Endothelial cell of umbilical vein (primary cell): ENCODE measurements at regions not wholly inside any gene's neighbourhood (a gene's known extent, or its start where the extent isn't known, plus 50 kb on each side); places are given as distances from the start of the nearest gene placed in this dataset.

Experiments
- BruUV-seq: library from RNA; stranded (reverse); fragments of 400-500 nt; replicated peaks from 2 replicates; lab custom pipeline; 2021; lab: Mats Ljungman, UMichigan
- CTCF ChIA-PET: fragments of 300-600, 350-600 bp; sonication (Branson Sonifier 250); formaldehyde crosslinking; loops from one replicate; lab custom pipeline; 2021; ENCODE audit warnings: antibody characterized with exemption, inconsistent platforms; lab: Charles Lee
- POLR2A ChIA-PET: fragments of 300-600, 350-600 bp; sonication (Branson Sonifier 250); formaldehyde crosslinking; loops from one replicate; lab custom pipeline; 2021; ENCODE audit warnings: antibody characterized with exemption, inconsistent platforms; lab: Charles Lee
- DNase-seq: peaks from one replicate; pipeline ENCODE4 v3.0.0-alpha.2; 2011; ENCODE audit warnings: low read depth, low spot score
- FAIRE-seq: peaks from 2 replicates; lab custom pipeline; 2011; peaks lifted over from hg19 to GRCh38; lab: Jason Lieb, UNC
- H2AFZ ChIP-seq: 2 replicates; pipeline ENCODE4 v1.6.0; 2012; ENCODE audit warnings: low read depth, low read length, control low read depth, inconsistent platforms
- H3K27ac ChIP-seq: 2 replicates; pipeline ENCODE4 v1.5.1; 2011; ENCODE audit warnings: low read depth, mild to moderate bottlenecking, control low read depth, low read length, moderate library complexity; ENCODE audit not compliant: insufficient read depth
- H3K27me3 ChIP-seq, 2 experiments: 2 replicates each; pipeline versions ENCODE4 v1.6.0 to v1.6.1; 2011; ENCODE audit warnings: low read length in 2 of 2, mixed read lengths in 1 of 2; ENCODE audit not compliant: control insufficient read depth in 2 of 2, insufficient read depth in 2 of 2
- H3K36me3 ChIP-seq, 2 experiments: 2 replicates in 1 of 2; 3 replicates in 1 of 2; pipeline ENCODE4 v1.5.1; 2011; ENCODE audit warnings: low read length in 2 of 2, mild to moderate bottlenecking in 1 of 2, moderate library complexity in 1 of 2; ENCODE audit not compliant: control insufficient read depth in 2 of 2, insufficient read depth in 2 of 2; ENCODE audit errors: extremely low read depth in 1 of 2
- H3K4me1 ChIP-seq: 3 replicates; pipeline ENCODE4 v1.5.1; 2011; ENCODE audit warnings: mild to moderate bottlenecking, low read length; ENCODE audit not compliant: control insufficient read depth, insufficient read depth; ENCODE audit errors: extremely low read depth
- H3K4me2 ChIP-seq: 2 replicates; pipeline ENCODE4 v1.6.1; 2011; ENCODE audit warnings: low read length, control low read depth, mixed read lengths; ENCODE audit not compliant: insufficient read depth
- H3K4me3 ChIP-seq, 3 experiments: fragments of 200-600 bp in 1 of 3; sonication (generic), shearing (Covaris generic) in 1 of 3; replicated peaks in 1 of 3; 2 replicates each; pipeline ENCODE4 v1.5.1; 2011 to 2016; ENCODE audit warnings: control low read depth in 3 of 3, low read length in 3 of 3, mild to moderate bottlenecking in 2 of 3, inconsistent platforms in 1 of 3, low read depth in 1 of 3, moderate library complexity in 1 of 3; ENCODE audit not compliant: insufficient read depth in 1 of 3
- H3K79me2 ChIP-seq: 2 replicates; pipeline ENCODE4 v1.6.0; 2012; ENCODE audit warnings: low read length, inconsistent platforms; ENCODE audit not compliant: control insufficient read depth, insufficient read depth
- H3K9ac ChIP-seq: replicated peaks from 2 replicates; pipeline ENCODE3; 2011; ENCODE audit warnings: low read length, control low read depth; ENCODE audit not compliant: insufficient read depth; ENCODE audit errors: extremely low read depth
- H3K9me1 ChIP-seq: replicated peaks from 3 replicates; pipeline ENCODE4 v1.6.0; 2011; ENCODE audit warnings: mild to moderate bottlenecking, low read length; ENCODE audit not compliant: control insufficient read depth, insufficient read depth; ENCODE audit errors: extremely low read depth
- H3K9me3 ChIP-seq: replicated peaks from 2 replicates; pipeline ENCODE4 v1.5.1; 2012; ENCODE audit warnings: low read length, inconsistent platforms; ENCODE audit not compliant: control insufficient read depth, insufficient read depth
- H4K20me1 ChIP-seq: replicated peaks from 2 replicates; pipeline ENCODE3; 2011; ENCODE audit warnings: mild to moderate bottlenecking, low read length; ENCODE audit not compliant: control insufficient read depth, insufficient read depth; ENCODE audit errors: extremely low read depth
- EZH2 ChIP-seq: IDR thresholded peaks from 2 replicates; pipeline ENCODE4 v1.6.1; 2012; ENCODE audit warnings: borderline replicate concordance, low read depth, mild to moderate bottlenecking, moderate library complexity, low read length, inconsistent platforms; ENCODE audit not compliant: severe bottlenecking
- FOS ChIP-seq: IDR thresholded peaks from 2 replicates; pipeline ENCODE4 v1.6.1; 2011; ENCODE audit warnings: mild to moderate bottlenecking, low read length, moderate library complexity, borderline replicate concordance; ENCODE audit not compliant: insufficient read depth
- GATA2 ChIP-seq: IDR thresholded peaks from 2 replicates; pipeline ENCODE4 v1.7.0; 2011; ENCODE audit warnings: low read depth, mild to moderate bottlenecking, moderate library complexity, mixed read lengths, low read length; ENCODE audit not compliant: insufficient read length, insufficient read depth
- JUN ChIP-seq: IDR thresholded peaks from 2 replicates; pipeline ENCODE4 v1.6.1; 2011; ENCODE audit warnings: borderline replicate concordance, low read depth; ENCODE audit not compliant: insufficient read length, insufficient read depth
- MYC ChIP-seq: IDR thresholded peaks from one replicate; pipeline ENCODE4 v1.6.1; 2011; ENCODE audit warnings: mild to moderate bottlenecking, low read depth, low read length
- POLR2A ChIP-seq: IDR thresholded peaks from 2 replicates; pipeline ENCODE4 v1.6.1; 2012; ENCODE audit warnings: low read depth, mild to moderate bottlenecking, control low read depth, low read length
- POLR2AphosphoS5 ChIP-seq: IDR thresholded peaks from 2 replicates; pipeline ENCODE4 v1.6.1; 2012; ENCODE audit warnings: low read depth, mild to moderate bottlenecking, control low read depth, low read length, moderate library complexity; ENCODE audit not compliant: insufficient read depth
- dilution Hi-C: fragments of 300-500 bp; cut with MboI; formaldehyde crosslinking; loops from one replicate; pipeline ENCODE4 v1.15.0; 2019; ENCODE audit warnings: low sequenced_read_pairs; ENCODE audit not compliant: extremely low pct_ligation_motif_present
- intact Hi-C: fragments of 100-400 bp; cut with micrococcal nuclease; formaldehyde crosslinking; loops from one replicate; pipeline ENCODE4 v1.10.0; 2022
- TF ChIP-seq, protein P1 (sequence below): IDR thresholded peaks from 2 replicates; pipeline ENCODE4 v1.6.1; 2011; ENCODE audit not compliant: insufficient read depth, insufficient read length
- TF ChIP-seq, protein P2 (sequence below), 2 donors: IDR thresholded peaks; 1 replicate in 1 of 2; 2 replicates in 1 of 2; pipeline ENCODE4 v1.5.1; 2011; ENCODE audit warnings: low read length in 2 of 2, mild to moderate bottlenecking in 2 of 2, moderate library complexity in 2 of 2, control low read depth in 1 of 2, inconsistent platforms in 1 of 2, low read depth in 1 of 2; ENCODE audit not compliant: insufficient read depth in 1 of 2; ENCODE audit errors: extremely low read depth in 1 of 2

DNA sequence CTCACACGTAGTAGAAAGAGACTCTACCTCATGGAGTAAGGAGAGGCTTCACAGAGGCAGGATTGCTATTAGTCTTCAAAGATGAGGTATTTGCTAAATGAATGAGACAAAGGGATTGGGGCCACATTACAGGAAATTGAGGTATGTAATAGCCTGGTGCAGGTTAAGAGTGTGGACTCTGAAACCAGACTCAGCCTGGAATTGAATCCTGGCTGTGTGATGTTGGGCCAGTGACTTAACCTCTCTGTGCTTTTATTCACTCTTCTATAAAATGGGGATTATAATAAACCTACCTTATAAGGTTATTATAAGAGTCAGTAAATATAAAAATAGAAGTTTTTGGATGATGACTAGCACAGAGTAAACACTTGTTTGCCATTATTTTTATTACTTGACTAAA, 64.7 kb upstream of the ATRNL1 start:
- no peak for TF ChIP-seq POLR2A
- TF ChIP-seq, protein P1, sequence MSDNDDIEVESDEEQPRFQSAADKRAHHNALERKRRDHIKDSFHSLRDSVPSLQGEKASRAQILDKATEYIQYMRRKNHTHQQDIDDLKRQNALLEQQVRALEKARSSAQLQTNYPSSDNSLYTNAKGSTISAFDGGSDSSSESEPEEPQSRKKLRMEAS: no peak
- TF ChIP-seq GATA2: no peak
- TF ChIP-seq MYC: no peak
- TF ChIP-seq, protein P2, sequence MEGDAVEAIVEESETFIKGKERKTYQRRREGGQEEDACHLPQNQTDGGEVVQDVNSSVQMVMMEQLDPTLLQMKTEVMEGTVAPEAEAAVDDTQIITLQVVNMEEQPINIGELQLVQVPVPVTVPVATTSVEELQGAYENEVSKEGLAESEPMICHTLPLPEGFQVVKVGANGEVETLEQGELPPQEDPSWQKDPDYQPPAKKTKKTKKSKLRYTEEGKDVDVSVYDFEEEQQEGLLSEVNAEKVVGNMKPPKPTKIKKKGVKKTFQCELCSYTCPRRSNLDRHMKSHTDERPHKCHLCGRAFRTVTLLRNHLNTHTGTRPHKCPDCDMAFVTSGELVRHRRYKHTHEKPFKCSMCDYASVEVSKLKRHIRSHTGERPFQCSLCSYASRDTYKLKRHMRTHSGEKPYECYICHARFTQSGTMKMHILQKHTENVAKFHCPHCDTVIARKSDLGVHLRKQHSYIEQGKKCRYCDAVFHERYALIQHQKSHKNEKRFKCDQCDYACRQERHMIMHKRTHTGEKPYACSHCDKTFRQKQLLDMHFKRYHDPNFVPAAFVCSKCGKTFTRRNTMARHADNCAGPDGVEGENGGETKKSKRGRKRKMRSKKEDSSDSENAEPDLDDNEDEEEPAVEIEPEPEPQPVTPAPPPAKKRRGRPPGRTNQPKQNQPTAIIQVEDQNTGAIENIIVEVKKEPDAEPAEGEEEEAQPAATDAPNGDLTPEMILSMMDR (IDR thresholded peaks at IDR 0.05; ENCODE audit: extremely low read depth in 1 of 2, insufficient read depth in 1 of 2, low read depth in 1 of 2, low read length in 2 of 2): no peak
- TF ChIP-seq EZH2: no peak
- no peak for TF ChIP-seq FOS
- no peak for TF ChIP-seq POLR2AphosphoS5
- no peak for TF ChIP-seq JUN
- ChIA-PET POLR2A (no interaction called here), CTCF (no interaction called here)
- Histone ChIP-seq H3K79me2 (no peaks in the 10 kb centered on the region), H2AFZ (no peak overlapping the region), H3K9ac (no peak overlapping the region), H3K4me2 (no peak overlapping the region), H3K4me1 (no peaks in the 10 kb centered on the region), H3K9me3 (no peaks in the 10 kb centered on the region), H3K9me1 (no peaks in the 10 kb centered on the region), H3K36me3 (no peaks in the 10 kb centered on the region), H3K4me3 (no peak overlapping the region), H4K20me1 (no peaks in the 10 kb centered on the region), H3K27ac (no peak overlapping the region), H3K27me3 (no peaks in the 10 kb centered on the region)
- DNase-seq (no peak), FAIRE-seq (no peak)
- intact Hi-C loops: no loop called here
- no TSS peak for BruUV-seq
- dilution Hi-C loops: no loop called here
